Middle frontal gyrus (tissue), 1 donor: ENCODE measurements at regions not wholly inside any gene's neighbourhood (a gene's known extent, or its start where the extent isn't known, plus 50 kb on each side); places are given as distances from the start of the nearest gene placed in this dataset.
"Not testable (repeated sequence)": the region's sequence is repeated elsewhere in the genome, so short reads cannot be mapped to it uniquely, and the experiment has no call there.

Source experiments
- DNase-seq: peaks from one replicate; pipeline ENCODE4 v3.0.0-alpha.2; 2015; ENCODE audit warnings: low spot score; ENCODE audit errors: extremely low spot score

- DNase-seq, result no peak
Measured at GRCh38 chr5:110288766-110289511, 437.5 kb downstream of the TMEM232 start.

- no peak for DNase-seq
Measured at GRCh38 chr5:110289512-110289810, 437.0 kb downstream of the TMEM232 start.

GRCh38 chr5:110290542-110290941, 435.9 kb downstream of the TMEM232 start:
- no peak for DNase-seq

- DNase-seq, result no peak
Measured at GRCh38 chr5:110294281-110294680, 432.2 kb downstream of the TMEM232 start.

GRCh38 chr5:110297152-110297670, 429.3 kb downstream of the TMEM232 start:
- DNase-seq, result no peak

GRCh38 chr5:110304176-110304575, 422.3 kb downstream of the TMEM232 start:
- DNase-seq, result no peak

GRCh38 chr5:110306650-110307049, 419.8 kb downstream of the TMEM232 start:
- no peak for DNase-seq

GRCh38 chr5:110309222-110309621, 417.2 kb downstream of the TMEM232 start:
- no peak for DNase-seq

- not testable (repeated sequence) for DNase-seq
Measured at GRCh38 chr5:110316566-110316965, 409.9 kb downstream of the TMEM232 start.

GRCh38 chr5:110321117-110321516, 405.4 kb downstream of the TMEM232 start:
- no peak for DNase-seq

GRCh38 chr5:110323357-110323756, 403.1 kb downstream of the TMEM232 start:
- DNase-seq, result no peak

GRCh38 chr5:110323832-110324231, 402.6 kb downstream of the TMEM232 start:
- DNase-seq, result no peak

GRCh38 chr5:110324876-110325275, 401.6 kb downstream of the TMEM232 start:
- DNase-seq, result peak; percentile 11

GRCh38 chr5:110329955-110330525, 396.4 kb downstream of the TMEM232 start:
- DNase-seq, result no peak

- DNase-seq, result no peak
Measured at GRCh38 chr5:110333384-110333783, 393.1 kb downstream of the TMEM232 start.

- peak; percentile 33 for DNase-seq
Measured at GRCh38 chr5:110335361-110336066, 391.0 kb downstream of the TMEM232 start.

GRCh38 chr5:110338341-110339083, 388.0 kb downstream of the TMEM232 start:
- no peak for DNase-seq

- no peak for DNase-seq
Measured at GRCh38 chr5:110339399-110339798, 387.1 kb downstream of the TMEM232 start.

- DNase-seq, result no peak
Measured at GRCh38 chr5:110341836-110342235, 384.6 kb downstream of the TMEM232 start.

- DNase-seq, result no peak
Measured at GRCh38 chr5:110342683-110343082, 383.8 kb downstream of the TMEM232 start.

GRCh38 chr5:110343616-110344015, 382.9 kb downstream of the TMEM232 start:
- DNase-seq, result no peak

GRCh38 chr5:110345623-110346022, 380.8 kb downstream of the TMEM232 start:
- DNase-seq, result no peak
